ENCODE measurements at regions not wholly inside any gene's neighbourhood (a gene's known extent, or its start where the extent isn't known, plus 50 kb on each side); places are given as distances from the start of the nearest gene placed in this dataset.

DNA sequence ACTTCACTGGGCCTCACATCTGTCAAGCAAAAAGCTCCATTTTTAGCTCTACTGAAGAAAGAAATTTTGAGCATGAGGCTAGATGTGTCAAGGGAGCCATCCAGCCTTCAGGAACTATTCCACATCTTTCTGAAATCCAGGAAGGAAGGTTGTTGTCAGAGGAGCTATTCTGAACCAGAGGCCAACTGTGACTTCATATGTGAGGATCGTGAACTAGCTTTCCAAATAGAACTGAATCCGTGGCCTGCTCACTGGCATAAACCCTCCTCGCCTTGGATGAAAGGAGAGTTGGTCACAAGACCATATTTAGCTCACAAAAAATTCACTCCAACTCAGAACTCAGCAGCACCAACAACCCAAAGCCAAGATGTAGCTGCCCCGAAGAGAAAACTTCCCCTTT is 195.8 kb downstream of the FOXO1 start:
- peaks cover under 1% of the 10 kb centered on the region for H3K4me1 Mint-ChIP-seq
- H3K27me3 Mint-ChIP-seq = no peaks in the 10 kb centered on the region
- ATAC-seq (no peak), DNase-seq (no peak)
- H3K27ac Mint-ChIP-seq = no peak overlapping the region
- H3K36me3 Mint-ChIP-seq (ENCODE audit: low read depth) = no peaks in the 10 kb centered on the region
- H3K4me3 Mint-ChIP-seq = no peak overlapping the region
- H3K9me3 ChIP-seq (ENCODE audit: control insufficient read depth, low read length, poor library complexity, severe bottlenecking) = no peaks in the 10 kb centered on the region

DNA sequence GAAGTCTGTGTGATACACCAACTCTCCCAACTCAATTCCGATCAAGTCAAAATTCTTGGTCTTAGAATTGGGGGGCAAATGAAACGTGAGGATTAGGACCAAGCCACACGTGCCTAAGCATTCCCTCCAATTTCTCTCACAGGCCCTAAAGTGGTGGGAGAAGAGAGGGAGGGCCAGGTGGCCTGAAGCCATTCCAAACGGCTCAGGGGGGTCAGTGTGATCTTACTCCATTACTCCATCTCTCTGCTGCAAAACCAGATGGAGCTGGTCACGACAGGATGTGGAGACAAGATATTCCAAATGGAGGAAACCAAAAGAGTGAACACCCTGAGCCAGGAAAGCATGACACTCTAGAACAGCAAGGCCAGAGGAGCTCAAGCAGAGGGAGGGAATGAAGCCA is 195.4 kb downstream of the FOXO1 start:
- H3K27me3 Mint-ChIP-seq = no peaks in the 10 kb centered on the region
- no peak overlapping the region for H3K4me3 Mint-ChIP-seq
- no peaks in the 10 kb centered on the region for H3K9me3 ChIP-seq (ENCODE audit: control insufficient read depth, low read length, poor library complexity, severe bottlenecking)
- ATAC-seq (no peak), DNase-seq (no peak)
- no peak overlapping the region for H3K27ac Mint-ChIP-seq
- peaks cover 5% of the 10 kb centered on the region for H3K4me1 Mint-ChIP-seq
- H3K36me3 Mint-ChIP-seq (ENCODE audit: low read depth) = no peaks in the 10 kb centered on the region

DNA sequence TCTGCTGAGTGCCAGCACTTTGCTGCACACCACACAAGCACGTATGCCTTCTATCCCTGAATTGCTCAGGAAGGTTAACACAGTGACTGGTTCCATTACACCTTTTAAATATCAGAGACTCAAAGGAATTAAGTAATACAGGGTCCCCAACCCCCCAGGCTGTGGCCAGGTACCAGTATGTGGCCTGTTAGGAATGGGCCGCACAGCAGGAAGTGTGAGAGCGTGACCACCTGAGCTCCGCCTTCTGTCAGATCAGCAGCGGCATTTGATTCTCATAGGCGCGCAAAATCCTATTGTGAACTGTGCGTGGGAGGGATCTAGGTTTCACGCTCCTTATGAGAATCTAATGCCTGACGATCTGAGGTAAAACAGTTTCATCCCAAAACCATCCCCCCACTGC is 194.5 kb downstream of the FOXO1 start:
- no peaks in the 10 kb centered on the region for H3K9me3 ChIP-seq (ENCODE audit: control insufficient read depth, low read length, poor library complexity, severe bottlenecking)
- H3K36me3 Mint-ChIP-seq (ENCODE audit: low read depth) = no peaks in the 10 kb centered on the region
- H3K4me3 Mint-ChIP-seq = no peak overlapping the region
- H3K27me3 Mint-ChIP-seq = no peaks in the 10 kb centered on the region
- H3K27ac Mint-ChIP-seq = no peak overlapping the region
- peaks cover 5% of the 10 kb centered on the region for H3K4me1 Mint-ChIP-seq
- no peak for DNase-seq
- no peak for ATAC-seq

DNA sequence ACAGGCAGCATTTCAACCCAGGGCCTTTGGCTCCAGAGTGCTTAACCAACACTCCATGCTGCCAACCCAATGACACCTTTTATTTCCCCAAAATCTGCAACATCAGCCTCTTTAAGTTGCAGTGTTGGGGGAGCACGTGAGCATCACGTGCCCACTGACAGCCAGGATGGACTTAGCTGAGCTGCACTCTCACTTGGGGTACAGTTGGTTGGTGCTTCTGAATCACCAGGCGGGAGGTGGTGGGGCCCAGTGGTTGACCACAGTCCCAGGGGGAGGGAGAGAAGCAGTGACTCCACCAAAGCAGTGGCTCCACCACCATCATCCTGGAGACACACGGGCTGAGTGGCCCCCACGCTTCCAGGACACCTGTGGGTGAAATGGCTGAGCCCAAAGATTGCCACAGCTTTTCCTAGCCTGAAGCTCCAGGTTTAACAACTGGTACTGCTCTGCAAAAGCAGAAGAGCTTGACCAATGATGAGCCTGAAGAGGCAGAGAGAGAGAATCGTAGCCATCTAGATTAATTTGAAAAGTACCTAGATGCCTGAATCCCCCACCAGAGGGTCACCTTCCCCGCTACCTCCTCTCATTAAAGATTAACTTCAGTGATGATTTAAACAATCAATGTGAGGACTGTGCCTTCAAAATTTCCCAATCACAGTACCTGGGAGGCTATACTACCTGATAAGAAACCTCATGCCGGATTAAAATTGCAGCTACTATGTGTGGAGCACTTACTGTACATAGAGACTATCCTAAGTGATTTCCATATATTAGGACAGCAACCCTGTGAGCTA is 193.8 kb downstream of the FOXO1 start:
- no peak overlapping the region for H3K27ac Mint-ChIP-seq

DNA sequence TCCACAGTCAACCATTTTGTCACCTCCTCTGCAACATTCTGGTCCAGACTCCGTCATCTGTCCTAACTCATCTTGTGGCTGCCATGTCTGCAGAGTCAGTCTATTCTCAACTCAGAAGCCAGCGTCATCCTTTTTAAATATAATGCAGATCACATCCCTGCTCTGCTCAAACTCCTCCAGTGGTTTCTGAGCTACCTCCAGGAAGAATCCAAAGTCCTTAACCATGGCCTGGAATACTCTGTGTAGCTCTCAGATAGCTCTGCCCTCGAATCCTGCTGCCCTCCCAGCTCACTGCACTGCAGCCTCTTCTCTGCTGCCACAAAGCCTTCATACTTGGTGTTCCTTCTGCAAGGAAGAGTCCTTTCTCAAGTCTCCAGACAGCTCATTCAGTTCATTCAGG is 190.8 kb downstream of the FOXO1 start:
- no peak for ATAC-seq
- H3K27ac Mint-ChIP-seq = no peak overlapping the region
- DNase-seq = no peak
- peaks cover 9% of the 10 kb centered on the region for H3K4me1 Mint-ChIP-seq
- H3K9me3 ChIP-seq (ENCODE audit: control insufficient read depth, low read length, poor library complexity, severe bottlenecking) = no peaks in the 10 kb centered on the region
- no peaks in the 10 kb centered on the region for H3K36me3 Mint-ChIP-seq (ENCODE audit: low read depth)
- no peak overlapping the region for H3K4me3 Mint-ChIP-seq
- H3K27me3 Mint-ChIP-seq = no peaks in the 10 kb centered on the region

More for the DNA sequence above, 193.8 kb downstream of the FOXO1 start:
- no peaks in the 10 kb centered on the region for H3K36me3 Mint-ChIP-seq (ENCODE audit: low read depth)
- DNase-seq = no peak
- H3K4me1 Mint-ChIP-seq = peaks cover 7% of the 10 kb centered on the region
- no peak overlapping the region for H3K4me3 Mint-ChIP-seq
- H3K27me3 Mint-ChIP-seq = no peaks in the 10 kb centered on the region
- no peak for ATAC-seq
- H3K9me3 ChIP-seq (ENCODE audit: control insufficient read depth, low read length, poor library complexity, severe bottlenecking) = no peaks in the 10 kb centered on the region

DNA sequence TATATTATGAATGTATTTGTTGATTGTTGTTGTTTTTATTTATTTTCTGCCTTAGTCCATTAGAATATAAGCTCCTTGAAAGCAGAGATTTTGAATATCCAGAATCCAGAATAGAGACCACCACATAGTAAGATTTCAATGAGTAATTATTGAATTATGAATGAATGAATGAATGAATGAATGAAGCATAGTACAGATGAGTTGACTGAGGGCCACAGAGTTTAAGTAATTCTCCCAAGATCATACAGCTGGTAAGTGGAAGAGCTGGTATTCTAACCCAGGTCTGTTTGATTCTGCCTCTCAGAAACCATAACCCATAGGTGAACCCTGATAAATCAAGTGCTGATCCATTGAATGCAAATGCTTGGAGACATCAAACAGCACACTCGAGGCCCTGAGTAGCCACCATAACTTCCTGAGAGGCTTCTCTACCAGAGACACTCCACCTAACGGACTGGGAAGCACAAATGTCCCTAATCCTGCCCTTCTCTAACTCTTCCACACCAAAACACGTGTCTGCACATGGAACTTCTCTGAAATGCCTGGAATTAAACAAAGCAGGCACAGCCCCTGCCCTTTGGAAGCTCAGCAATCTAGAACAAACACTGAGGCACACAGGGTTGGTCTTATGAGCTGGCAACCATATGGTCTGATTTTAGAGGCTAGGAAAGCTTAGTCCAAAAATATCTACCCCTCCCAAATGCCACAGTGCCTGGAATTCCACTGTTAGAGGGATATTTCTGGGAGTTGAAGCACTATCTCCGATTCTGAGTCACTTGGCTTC is 190.1 kb downstream of the FOXO1 start:
- ATAC-seq = no peak
- no peaks in the 10 kb centered on the region for H3K36me3 Mint-ChIP-seq (ENCODE audit: low read depth)
- peaks cover 17% of the 10 kb centered on the region for H3K4me1 Mint-ChIP-seq
- H3K9me3 ChIP-seq (ENCODE audit: control insufficient read depth, low read length, poor library complexity, severe bottlenecking) = no peaks in the 10 kb centered on the region
- H3K4me3 Mint-ChIP-seq = no peak overlapping the region
- no peak for DNase-seq
- H3K27ac Mint-ChIP-seq = no peak overlapping the region
- no peaks in the 10 kb centered on the region for H3K27me3 Mint-ChIP-seq

DNA sequence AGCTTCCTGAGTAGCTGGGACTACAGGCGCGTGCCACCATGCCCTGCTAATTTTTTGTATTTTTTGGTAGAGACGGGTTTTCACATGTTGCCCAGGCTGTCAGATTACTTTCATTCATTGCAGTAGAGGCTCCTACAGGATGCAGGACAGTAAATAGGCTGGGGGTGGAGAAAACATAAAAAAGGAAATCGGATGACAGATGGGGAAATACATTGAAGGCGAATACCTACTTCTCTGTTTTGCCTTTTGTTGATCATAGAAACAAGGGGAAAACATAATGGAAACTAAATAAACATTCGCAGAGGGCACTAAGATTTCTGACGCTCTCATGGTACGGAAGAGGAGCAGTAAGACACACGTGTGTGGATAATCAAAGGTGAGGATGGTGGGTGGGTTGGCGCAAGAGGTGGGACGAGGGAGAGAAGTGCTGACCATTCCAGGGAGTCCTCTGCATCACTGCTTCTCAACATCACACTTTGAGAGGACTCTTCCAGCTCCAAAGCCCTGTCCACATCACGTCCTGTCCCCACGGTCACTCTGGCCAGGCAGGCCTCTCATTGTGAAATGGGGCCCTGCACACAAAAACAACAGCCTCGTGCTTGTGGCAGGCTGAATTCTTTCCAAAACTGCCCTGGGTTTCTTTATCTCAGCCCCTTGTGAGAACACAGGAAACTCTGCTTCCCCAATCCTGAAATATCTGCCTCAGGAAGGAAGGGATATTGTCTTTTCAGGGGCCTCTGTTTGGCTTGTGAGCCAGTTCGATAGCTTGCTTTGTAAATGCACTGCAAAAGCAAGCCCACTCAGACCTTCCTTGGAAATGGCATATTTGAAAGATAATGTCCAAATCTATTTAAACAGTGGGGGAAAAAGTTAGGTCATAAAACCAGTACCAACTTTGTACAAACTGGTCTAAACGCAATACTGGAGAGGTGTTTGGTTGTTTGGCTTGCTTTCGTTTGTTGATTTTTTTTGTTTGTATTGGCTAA is 188.5 kb downstream of the FOXO1 start:
- Mint-ChIP-seq H3K4me1 (peaks cover 22% of the 10 kb centered on the region), H3K27me3 (no peaks in the 10 kb centered on the region), H3K27ac (no peak overlapping the region), H3K36me3 (ENCODE audit: low read depth) (no peaks in the 10 kb centered on the region), H3K4me3 (no peak overlapping the region)
- ATAC-seq (no peak), DNase-seq (no peak)
- H3K9me3 ChIP-seq (ENCODE audit: control insufficient read depth, low read length, poor library complexity, severe bottlenecking) = no peaks in the 10 kb centered on the region

DNA sequence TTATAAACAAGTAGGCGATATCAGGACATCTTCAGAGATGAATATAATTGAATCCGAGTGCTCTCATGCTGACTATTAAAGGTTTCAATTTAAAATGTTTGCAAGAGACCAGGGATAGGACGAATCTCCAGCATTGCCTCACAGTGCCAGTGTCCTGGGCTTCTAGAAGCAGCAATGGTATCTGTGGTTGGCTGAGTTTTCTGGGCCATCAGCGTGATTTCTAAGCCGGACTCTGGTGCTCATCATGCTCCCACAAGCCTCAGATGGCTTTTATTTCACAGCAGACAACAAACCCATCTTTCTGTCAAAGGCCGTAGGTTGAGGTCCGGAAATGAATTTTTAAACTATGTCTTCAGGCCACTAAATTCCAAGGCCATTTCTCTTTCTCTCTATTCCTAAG is 187.7 kb downstream of the FOXO1 start:
- H3K36me3 Mint-ChIP-seq (ENCODE audit: low read depth) = no peaks in the 10 kb centered on the region
- no peaks in the 10 kb centered on the region for H3K9me3 ChIP-seq (ENCODE audit: control insufficient read depth, low read length, poor library complexity, severe bottlenecking)
- ATAC-seq (no peak), DNase-seq (no peak)
- no peaks in the 10 kb centered on the region for H3K27me3 Mint-ChIP-seq
- H3K4me1 Mint-ChIP-seq = peaks cover 27% of the 10 kb centered on the region
- H3K4me3 Mint-ChIP-seq = no peak overlapping the region
- H3K27ac Mint-ChIP-seq = no peak overlapping the region

DNA sequence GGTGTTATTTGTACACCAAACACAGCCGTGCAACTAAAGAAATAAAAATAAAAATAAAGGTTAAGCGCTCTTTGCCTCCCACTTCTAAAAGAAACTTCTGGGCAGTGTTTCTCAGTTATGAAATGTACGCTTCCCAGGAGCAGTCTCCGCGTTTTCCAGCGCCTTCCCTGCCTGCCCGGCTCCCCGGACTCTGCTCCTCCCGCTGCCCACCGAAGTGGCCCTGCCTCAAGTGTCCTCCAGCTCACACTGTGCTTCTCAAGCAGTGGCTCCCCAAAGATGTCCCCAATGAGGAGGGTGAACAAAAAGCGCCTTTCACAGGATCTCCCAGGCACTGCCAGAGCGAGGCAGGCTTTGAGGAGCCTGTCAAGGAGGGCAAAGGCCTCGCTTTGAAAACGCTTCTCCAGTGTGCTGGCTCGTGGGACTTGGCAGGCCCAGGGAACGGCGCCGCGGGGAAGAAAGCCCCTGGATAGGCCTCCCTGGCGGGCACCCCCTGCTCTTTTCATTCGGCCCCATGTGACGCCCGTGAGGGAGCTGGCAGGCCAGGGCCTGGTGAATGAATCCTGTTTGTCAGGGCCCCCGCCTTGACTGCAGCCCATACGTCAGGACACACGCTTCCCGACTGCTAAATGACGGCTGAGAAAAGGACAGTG is 187.1 kb downstream of the FOXO1 start:
- H3K4me1 Mint-ChIP-seq = peaks cover 33% of the 10 kb centered on the region

DNA sequence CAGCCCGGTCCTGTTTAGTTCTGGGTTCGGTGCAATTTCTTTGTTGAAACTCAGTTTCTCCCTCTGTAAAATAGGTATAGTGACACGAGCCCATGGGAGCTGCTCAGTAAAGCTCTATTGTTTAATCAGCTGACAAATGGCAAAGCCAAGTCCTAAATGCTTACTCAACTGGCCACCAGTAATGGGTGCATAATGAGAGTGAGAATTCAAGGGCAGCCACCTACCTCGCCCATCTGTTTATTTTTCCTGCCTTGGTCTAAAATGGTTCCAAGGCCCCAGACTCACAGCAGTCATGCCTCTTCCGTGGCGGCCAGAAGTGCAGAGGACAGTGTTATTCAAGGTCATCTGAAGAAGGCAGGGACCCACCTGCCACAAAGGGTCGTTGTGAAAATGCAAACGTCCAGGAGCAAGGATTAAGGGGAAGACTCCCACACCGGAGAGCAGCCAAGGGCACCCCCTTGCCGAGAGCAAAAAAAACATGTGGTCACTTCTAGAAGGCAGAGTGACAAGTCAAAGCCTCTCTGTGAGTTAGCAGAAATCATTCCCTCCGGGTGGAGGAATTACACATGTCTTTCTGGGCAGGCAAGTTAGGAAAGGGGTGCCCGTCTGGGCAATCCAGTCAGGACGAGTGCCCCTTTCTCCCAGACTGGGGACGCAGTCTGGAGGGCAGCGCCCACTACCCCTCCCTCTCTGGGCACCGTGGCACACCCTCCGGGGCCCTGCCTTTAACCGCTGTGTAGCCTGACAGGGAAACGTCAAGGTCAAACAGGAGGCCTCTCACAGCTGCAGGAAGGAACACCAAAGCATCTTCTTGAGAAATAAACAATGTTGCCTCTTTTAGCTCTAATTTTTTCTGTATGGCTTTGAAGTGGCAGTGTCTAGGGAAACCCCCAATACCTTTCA is 186.2 kb downstream of the FOXO1 start:
- Mint-ChIP-seq H3K4me1 (peaks cover 40% of the 10 kb centered on the region), H3K4me3 (no peak overlapping the region), H3K27me3 (no peaks in the 10 kb centered on the region), H3K27ac (peak overlapping the region; percentile 83), H3K36me3 (ENCODE audit: low read depth) (no peaks in the 10 kb centered on the region)
- ATAC-seq = no peak
- H3K9me3 ChIP-seq (ENCODE audit: control insufficient read depth, low read length, poor library complexity, severe bottlenecking) = no peaks in the 10 kb centered on the region
- DNase-seq = no peak

More for the DNA sequence above, 187.1 kb downstream of the FOXO1 start:
- Mint-ChIP-seq H3K36me3 (ENCODE audit: low read depth) (no peaks in the 10 kb centered on the region), H3K4me3 (no peak overlapping the region), H3K27me3 (no peaks in the 10 kb centered on the region), H3K27ac (no peak overlapping the region)
- ATAC-seq (no peak), DNase-seq (no peak)
- H3K9me3 ChIP-seq (ENCODE audit: control insufficient read depth, low read length, poor library complexity, severe bottlenecking) = no peaks in the 10 kb centered on the region

DNA sequence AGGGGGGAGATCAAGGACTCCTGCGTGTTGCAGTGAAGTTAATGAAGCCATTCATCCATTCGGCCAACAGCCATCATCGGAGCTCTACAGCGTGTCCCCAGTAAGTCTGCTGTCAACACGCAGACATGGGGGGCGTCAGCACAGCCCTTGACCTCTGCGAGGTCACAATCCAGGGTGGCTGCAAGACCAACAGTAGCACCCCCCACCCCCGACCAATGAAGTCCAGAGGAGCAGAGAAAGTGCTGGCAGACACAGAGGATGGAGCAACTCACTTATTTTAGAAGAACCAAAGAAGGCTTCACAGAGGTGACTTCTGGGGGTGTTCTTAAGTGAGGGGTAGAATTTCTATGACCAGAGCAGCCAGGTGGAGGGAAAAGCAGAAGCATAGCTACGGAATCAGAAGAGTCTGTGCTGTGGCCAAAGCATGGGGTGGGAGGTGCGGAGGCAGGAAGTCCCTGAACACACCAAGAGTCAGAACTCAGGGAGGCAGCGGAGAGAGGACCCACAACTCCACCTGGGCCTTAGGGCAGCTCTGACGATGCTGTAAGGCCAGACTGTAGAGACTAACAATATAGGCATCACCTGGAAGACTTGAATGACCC is 185.4 kb downstream of the FOXO1 start:
- ATAC-seq (no peak), DNase-seq (no peak)
- no peak overlapping the region for H3K4me3 Mint-ChIP-seq
- H3K36me3 Mint-ChIP-seq (ENCODE audit: low read depth) = no peaks in the 10 kb centered on the region
- peak overlapping the region; percentile 83 for H3K27ac Mint-ChIP-seq
- H3K9me3 ChIP-seq (ENCODE audit: control insufficient read depth, low read length, poor library complexity, severe bottlenecking) = no peaks in the 10 kb centered on the region
- H3K27me3 Mint-ChIP-seq = no peaks in the 10 kb centered on the region
- H3K4me1 Mint-ChIP-seq = peaks cover 41% of the 10 kb centered on the region

DNA sequence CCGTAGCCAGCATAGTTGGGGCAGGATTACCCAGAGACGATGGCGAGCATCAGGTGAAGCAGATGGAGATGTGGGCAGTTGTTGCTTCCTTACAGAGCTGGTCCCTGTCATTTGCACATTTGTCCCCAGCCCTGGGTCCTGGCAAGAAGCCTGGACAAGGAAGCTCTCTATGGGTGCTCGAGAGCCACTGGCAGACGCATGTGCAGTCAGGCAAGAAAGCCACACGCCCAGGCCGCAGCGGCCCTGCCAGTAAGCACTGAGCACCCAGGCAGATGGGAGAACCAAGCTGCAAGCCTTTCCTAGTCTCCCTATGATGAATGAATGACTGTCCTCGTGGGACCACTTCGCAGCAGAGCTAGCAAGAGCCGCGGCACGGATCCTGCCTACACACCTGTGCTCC is 182.8 kb downstream of the FOXO1 start:
- DNase-seq (no peak), ATAC-seq (no peak)
- Mint-ChIP-seq H3K36me3 (ENCODE audit: low read depth) (no peaks in the 10 kb centered on the region), H3K4me1 (peaks cover 45% of the 10 kb centered on the region), H3K4me3 (no peak overlapping the region), H3K27ac (peak overlapping the region; percentile 83), H3K27me3 (no peaks in the 10 kb centered on the region)
- H3K9me3 ChIP-seq (ENCODE audit: control insufficient read depth, low read length, poor library complexity, severe bottlenecking) = no peaks in the 10 kb centered on the region
